Body of pancreas (tissue), 4 donors: ENCODE measurements at regions not wholly inside any gene's neighbourhood (a gene's known extent, or its start where the extent isn't known, plus 50 kb on each side); places are given as distances from the start of the nearest gene placed in this dataset. TPM values are rescaled to one million over a fixed set of nuclear protein-coding genes. Genes with fewer than 3 reads are reported as not detected.

Source experiments
- ATAC-seq: fragments of 150-250 bp; one replicate; pipeline ENCODE4 v1.9.1; 2016
- DNase-seq, 4 donors: peaks; one replicate each; pipeline ENCODE4 v3.0.0-alpha.2; 2019
- H3K27ac ChIP-seq, 4 donors: fragments of 200-600 bp; sonication (generic); 1 replicate in 3 of 4; 2 replicates in 1 of 4; pipeline versions ENCODE4 v1.5.1 to v1.6.1; 2016 to 2019; ENCODE audit warnings: mild to moderate bottlenecking in 1 of 4, mixed read lengths in 1 of 4, moderate library complexity in 1 of 4
- H3K27me3 ChIP-seq, 2 donors: fragments of 200-600 bp; sonication (generic); one replicate each; pipeline ENCODE4 v1.6.0; 2016; ENCODE audit warnings: mild to moderate bottlenecking in 1 of 2
- H3K36me3 ChIP-seq, 2 donors: fragments of 200-600 bp; sonication (generic); replicated peaks in 1 of 2; 2 replicates each; pipeline ENCODE4 v1.5.1; 2016; ENCODE audit warnings: low read depth in 2 of 2; ENCODE audit not compliant: insufficient read depth in 1 of 2
- H3K4me1 ChIP-seq: fragments of 200-600 bp; sonication (generic); one replicate; pipeline ENCODE4 v1.6.0; 2016
- H3K4me3 ChIP-seq, 2 donors: fragments of 200-600 bp; sonication (generic); 1 replicate in 1 of 2; 2 replicates in 1 of 2; pipeline ENCODE4 v1.5.1; 2016 to 2019
- H3K9me3 ChIP-seq, 3 donors: fragments of 200-600 bp; sonication (generic); 1 replicate in 2 of 3; 2 replicates in 1 of 3; pipeline ENCODE4 v1.5.1; 2016
- POLR2A ChIP-seq, 3 donors: fragments of 450-650 bp; IDR thresholded peaks; one replicate each; pipeline ENCODE4 v1.6.1; 2016; ENCODE audit warnings: antibody characterized with exemption in 3 of 3, mild to moderate bottlenecking in 2 of 3
- WGBS, 2 donors: methylation state at CpG; one replicate each; pipeline ENCODE4 v1.1.5; 2017; 5-methylcytosine and 5-hydroxymethylcytosine counted together
- intact Hi-C: fragments of 100-400 bp; cut with DNase I; formaldehyde crosslinking; loops from one replicate; pipeline ENCODE4 v1.15.1; 2023
- microRNA counts, 2 donors: library from miRNA; unstranded; fragments of <30 nt; microRNA quantifications; one replicate each; lab custom pipeline; 2017
- microRNA-seq, 2 donors: library from miRNA; unstranded; fragments of <30 nt; microRNA quantifications; one replicate each; pipeline ENCODE4, GENCODE V29; 2016; ENCODE audit warnings: borderline number of aligned reads in 2 of 2, borderline replicate concordance in 2 of 2
- small RNA-seq: library from RNA; depleted of rRNA; stranded (forward); fragments of <200 nt; gene quantifications from one replicate; pipeline ENCODE3, GENCODE V24; 2016
- TF ChIP-seq, protein P1 (sequence below), 7 experiments: fragments of 450-650 bp in 4 of 7; fragments of 200-600 bp in 3 of 7; sonication (generic) in 3 of 7; IDR thresholded peaks; one replicate each; pipeline ENCODE4 v1.5.1; 2016 to 2019; ENCODE audit warnings: antibody characterized with exemption in 7 of 7

DNA sequence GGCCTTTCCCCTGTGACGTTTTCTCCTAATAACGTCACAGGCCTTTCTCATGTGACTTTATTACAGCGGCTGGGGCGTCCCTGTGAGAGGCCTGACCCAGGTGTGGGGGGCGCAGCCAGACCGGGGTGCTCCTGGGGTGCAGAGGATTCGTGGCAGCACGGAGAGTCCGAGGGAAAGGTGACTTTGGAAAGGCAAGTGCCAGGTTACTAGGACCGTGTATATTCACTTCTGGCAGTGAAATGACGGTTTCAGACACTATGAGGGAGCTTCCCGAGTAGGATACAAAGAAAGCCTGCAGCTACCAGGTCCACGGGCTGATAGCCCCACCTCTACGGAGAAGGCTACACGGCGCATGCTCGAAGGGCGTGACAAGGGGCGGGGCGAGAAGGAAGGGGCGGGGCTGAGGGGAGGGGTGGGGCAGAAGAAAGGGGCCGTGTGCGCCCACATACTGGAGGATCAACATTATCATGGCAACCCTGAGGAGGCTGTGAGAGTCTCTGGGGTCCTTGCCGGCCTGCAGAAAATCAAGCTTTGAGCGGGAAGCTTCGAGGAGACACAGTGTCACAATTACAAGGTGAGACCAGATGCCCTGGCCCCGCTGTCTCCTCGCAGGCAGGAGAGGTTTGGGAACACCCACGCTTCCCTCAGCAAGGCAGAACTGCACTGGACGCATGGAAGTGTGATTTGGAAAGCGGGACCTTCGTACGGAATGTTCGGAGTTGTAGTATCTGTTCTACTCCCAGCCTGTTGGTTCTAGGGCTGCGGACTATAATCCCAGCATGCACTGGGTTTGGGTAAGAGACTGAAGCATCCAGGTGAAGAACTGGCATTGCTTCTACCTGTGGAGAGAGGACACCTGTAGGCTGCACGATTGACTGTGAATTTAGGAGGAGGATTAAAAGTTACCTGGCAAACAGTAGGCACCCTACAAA lies 54.4 kb upstream of the ZNF337 start:
- DNase-seq (peak; percentile 51 to 70 (median 68)), ATAC-seq (peak; percentile 98)
- Histone ChIP-seq H3K9me3 (no peaks in the 10 kb centered on the region), H3K27me3 (no peaks in the 10 kb centered on the region), H3K27ac (peak overlapping the region in 3 of 4 donors; percentile 22 to 57 (median 48)), H3K36me3 (no peaks in the 10 kb centered on the region), H3K4me3 (peak overlapping the region in 1 of 2 donors; percentile 17), H3K4me1 (peaks cover 6% of the 10 kb centered on the region)
- intact Hi-C loops: no loop called here
- peak in 2 of 3 donors; percentile 40 to 48 for TF ChIP-seq POLR2A (IDR thresholded peaks at IDR 0.05)
- TF ChIP-seq, protein P1, sequence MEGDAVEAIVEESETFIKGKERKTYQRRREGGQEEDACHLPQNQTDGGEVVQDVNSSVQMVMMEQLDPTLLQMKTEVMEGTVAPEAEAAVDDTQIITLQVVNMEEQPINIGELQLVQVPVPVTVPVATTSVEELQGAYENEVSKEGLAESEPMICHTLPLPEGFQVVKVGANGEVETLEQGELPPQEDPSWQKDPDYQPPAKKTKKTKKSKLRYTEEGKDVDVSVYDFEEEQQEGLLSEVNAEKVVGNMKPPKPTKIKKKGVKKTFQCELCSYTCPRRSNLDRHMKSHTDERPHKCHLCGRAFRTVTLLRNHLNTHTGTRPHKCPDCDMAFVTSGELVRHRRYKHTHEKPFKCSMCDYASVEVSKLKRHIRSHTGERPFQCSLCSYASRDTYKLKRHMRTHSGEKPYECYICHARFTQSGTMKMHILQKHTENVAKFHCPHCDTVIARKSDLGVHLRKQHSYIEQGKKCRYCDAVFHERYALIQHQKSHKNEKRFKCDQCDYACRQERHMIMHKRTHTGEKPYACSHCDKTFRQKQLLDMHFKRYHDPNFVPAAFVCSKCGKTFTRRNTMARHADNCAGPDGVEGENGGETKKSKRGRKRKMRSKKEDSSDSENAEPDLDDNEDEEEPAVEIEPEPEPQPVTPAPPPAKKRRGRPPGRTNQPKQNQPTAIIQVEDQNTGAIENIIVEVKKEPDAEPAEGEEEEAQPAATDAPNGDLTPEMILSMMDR (IDR thresholded peaks at IDR 0.05): no peak
- 20 to 27% methylated on average over 29 to 36 of the region's 36 CpGs for WGBS, 2 donors

DNA sequence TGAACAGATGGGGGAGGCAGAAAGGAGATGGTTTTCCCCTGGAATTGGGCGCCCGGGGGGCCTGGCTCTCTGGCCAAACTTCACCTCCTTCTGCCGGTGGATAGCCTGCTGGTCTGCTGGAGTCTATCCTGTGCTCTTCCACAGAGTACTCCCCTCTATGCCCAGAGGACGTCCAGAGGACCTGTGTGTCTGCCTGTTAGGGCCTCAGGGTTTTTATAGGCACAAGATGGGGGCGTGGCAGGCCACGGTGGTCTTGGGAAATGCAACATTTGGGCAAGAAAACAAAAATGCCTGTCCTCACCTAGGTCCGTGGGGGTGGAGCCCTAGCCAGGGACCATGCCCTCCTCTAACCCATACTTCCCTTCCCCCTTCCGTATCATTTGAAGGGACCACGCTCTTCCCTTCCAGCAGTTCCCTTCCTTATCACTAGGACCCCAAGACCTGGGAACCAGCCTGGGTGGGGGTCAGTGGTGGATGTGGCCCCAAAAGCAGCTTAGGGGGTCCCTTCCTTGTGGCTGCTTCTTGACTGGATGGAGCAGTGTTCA lies 53.6 kb upstream of the ZNF337 start:
- peaks cover 6% of the 10 kb centered on the region for H3K4me1 ChIP-seq
- TF ChIP-seq POLR2A (IDR thresholded peaks at IDR 0.05): no peak
- TF ChIP-seq, protein P1 (IDR thresholded peaks at IDR 0.05): no peak
- H3K9me3 ChIP-seq: no peaks in the 10 kb centered on the region
- H3K27ac ChIP-seq: peak overlapping the region in 1 of 4 donors; percentile 48
- WGBS, 2 donors: 76 to 82% methylated on average over 9 of the region's 9 CpGs
- ATAC-seq: no peak
- H3K36me3 ChIP-seq: no peaks in the 10 kb centered on the region
- intact Hi-C loops: no loop called here
- no peak for DNase-seq
- H3K4me3 ChIP-seq: no peak overlapping the region
- no peaks in the 10 kb centered on the region for H3K27me3 ChIP-seq

DNA sequence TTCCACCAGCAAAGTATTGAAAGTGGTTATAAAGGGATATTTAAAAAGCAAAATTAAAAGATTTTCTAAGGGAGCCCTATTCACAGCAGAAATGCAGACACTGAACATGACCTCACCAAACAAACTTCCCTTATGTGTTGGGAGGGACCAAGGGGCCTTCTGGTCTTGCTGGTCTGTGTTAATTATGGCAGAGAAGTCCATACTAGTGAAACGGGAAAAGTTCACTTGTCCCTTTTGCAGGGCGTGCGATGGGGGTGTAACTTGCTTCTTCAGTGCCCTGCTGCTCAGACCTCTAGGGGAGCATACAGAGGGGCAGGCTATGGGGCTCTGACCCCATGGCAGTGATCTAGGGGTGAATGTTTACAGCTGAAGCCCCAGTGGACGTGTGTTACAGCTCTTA lies 53.0 kb upstream of the ZNF337 start:
- H3K27me3 ChIP-seq: no peaks in the 10 kb centered on the region
- no peak for ATAC-seq
- H3K4me1 ChIP-seq: peaks cover 6% of the 10 kb centered on the region
- no peak overlapping the region for H3K4me3 ChIP-seq
- WGBS, 2 donors: 77 to 87% methylated on average over 4 of the region's 4 CpGs
- H3K9me3 ChIP-seq: no peaks in the 10 kb centered on the region
- TF ChIP-seq POLR2A (IDR thresholded peaks at IDR 0.05): no peak
- TF ChIP-seq, protein P1 (IDR thresholded peaks at IDR 0.05): no peak
- intact Hi-C loops: no loop called here
- DNase-seq: no peak
- no peak overlapping the region for H3K27ac ChIP-seq
- H3K36me3 ChIP-seq: no peaks in the 10 kb centered on the region

MicroRNAs encoded in the stretch of these regions (microRNA counts, 767-probe panel; counts per million panel counts)
- 0 to 736 counts per million in 2 donors for microRNA hsa-miR-663a (lab: Ali Mortazavi, UCI)

Small RNA genes in the stretch of these regions (microRNA-seq; reads per million reads assigned to microRNA genes)
- 0 reads per million in 2 donors for gene MIR663A

Small RNA genes in the stretch of these regions (small RNA-seq; reads per million reads assigned to genes)
- gene CFTRP1: not detected
